Spleen (tissue), 11 donors: ENCODE measurements at regions not wholly inside any gene's neighbourhood (a gene's known extent, or its start where the extent isn't known, plus 50 kb on each side); places are given as distances from the start of the nearest gene placed in this dataset.

Experiments used
- DNase-seq: peaks from one replicate; pipeline ENCODE4 v3.0.0-alpha.2; 2020
- H3K27ac ChIP-seq, 8 donors: fragments of 200-600 bp; sonication (generic) in 7 of 8; 1 replicate in 4 of 8; 2 replicates in 4 of 8; pipeline versions ENCODE4 v1.5.0 to v1.8.0; 2016 to 2021; ENCODE audit warnings: inconsistent platforms in 4 of 8, mild to moderate bottlenecking in 4 of 8, moderate library complexity in 1 of 8
- H3K27me3 ChIP-seq, 7 donors: fragments of 200-600 bp; sonication (generic) in 6 of 7; replicated peaks in 1 of 7; 1 replicate in 4 of 7; 2 replicates in 3 of 7; pipeline versions ENCODE4 v1.5.0 to v1.8.0; 2016 to 2021; ENCODE audit warnings: inconsistent platforms in 3 of 7, mild to moderate bottlenecking in 1 of 7
- H3K36me3 ChIP-seq, 6 donors: fragments of 200-600 bp; sonication (generic) in 5 of 6; 1 replicate in 4 of 6; 2 replicates in 2 of 6; pipeline versions ENCODE4 v1.5.0 to v1.8.0; 2016 to 2021; ENCODE audit warnings: inconsistent platforms in 2 of 6
- H3K4me1 ChIP-seq, 6 donors: fragments of 200-600 bp; sonication (generic) in 5 of 6; 1 replicate in 3 of 6; 2 replicates in 3 of 6; pipeline versions ENCODE4 v1.5.0 to v1.8.0; 2016 to 2021; ENCODE audit warnings: inconsistent platforms in 3 of 6
- H3K4me3 ChIP-seq, 8 donors: fragments of 200-600 bp; sonication (generic) in 7 of 8; 1 replicate in 4 of 8; 2 replicates in 4 of 8; pipeline versions ENCODE4 v1.5.0 to v1.8.0; 2016 to 2021; ENCODE audit warnings: inconsistent platforms in 4 of 8, mild to moderate bottlenecking in 4 of 8, moderate library complexity in 2 of 8
- H3K9me3 ChIP-seq, 8 donors: fragments of 200-600 bp; sonication (generic) in 7 of 8; 1 replicate in 4 of 8; 2 replicates in 4 of 8; pipeline versions ENCODE4 v1.5.0 to v1.8.0; 2016 to 2021; ENCODE audit warnings: inconsistent platforms in 4 of 8
- POLR2A ChIP-seq, 3 donors: fragments of 450-650 bp; IDR thresholded peaks; one replicate each; pipeline ENCODE4 v1.5.1; 2017; ENCODE audit warnings: antibody characterized with exemption in 3 of 3, mild to moderate bottlenecking in 1 of 3
- POLR2AphosphoS5 ChIP-seq, 3 donors: sonication (generic); formaldehyde crosslinking; IDR thresholded peaks; one replicate each; pipeline ENCODE4 v1.5.1; 2017; ENCODE audit warnings: antibody characterized with exemption in 3 of 3
- WGBS, 5 donors: extraction: QIAGEN DNeasy Blood & Tissue Kit in 3 of 5; methylation state at CpG; one replicate each; pipeline versions ENCODE4 v1.1.5 to v1.1.7; 2013 to 2018; 5-methylcytosine and 5-hydroxymethylcytosine counted together
- intact Hi-C: fragments of 100-400 bp; cut with DNase I; formaldehyde crosslinking; loops from one replicate; pipeline ENCODE4 v1.15.0; 2023; ENCODE audit warnings: low total_unique reads
- TF ChIP-seq, protein P1 (sequence below), 11 experiments: fragments of 200-600 bp in 7 of 11; fragments of 450-650 bp in 4 of 11; sonication (generic) in 4 of 11; IDR thresholded peaks in 8 of 11; conservative IDR thresholded peaks in 3 of 11; 1 replicate in 7 of 11; 2 replicates in 4 of 11; pipeline versions ENCODE4 v1.4.0 to v1.8.0; 2016 to 2021; ENCODE audit warnings: antibody characterized with exemption in 11 of 11, inconsistent platforms in 4 of 11, mild to moderate bottlenecking in 1 of 11
- donor health status: healthy with polysubstance abuse.
- donor health status: DM: no; HTN: no; CAD: no; lungs with moderate emphysema.
- donor health status: DM: no; HTN: no; CAD: no.
- donor health status: Bipolar disorder and iron deficiency.
- donor health status: healthy.
- donor health status: DM: no; HTN: no; CAD: no.
- donor health status: DM: yes; HTN: yes; CAD: no.

- DNase-seq = no peak
- TF ChIP-seq, protein P1, sequence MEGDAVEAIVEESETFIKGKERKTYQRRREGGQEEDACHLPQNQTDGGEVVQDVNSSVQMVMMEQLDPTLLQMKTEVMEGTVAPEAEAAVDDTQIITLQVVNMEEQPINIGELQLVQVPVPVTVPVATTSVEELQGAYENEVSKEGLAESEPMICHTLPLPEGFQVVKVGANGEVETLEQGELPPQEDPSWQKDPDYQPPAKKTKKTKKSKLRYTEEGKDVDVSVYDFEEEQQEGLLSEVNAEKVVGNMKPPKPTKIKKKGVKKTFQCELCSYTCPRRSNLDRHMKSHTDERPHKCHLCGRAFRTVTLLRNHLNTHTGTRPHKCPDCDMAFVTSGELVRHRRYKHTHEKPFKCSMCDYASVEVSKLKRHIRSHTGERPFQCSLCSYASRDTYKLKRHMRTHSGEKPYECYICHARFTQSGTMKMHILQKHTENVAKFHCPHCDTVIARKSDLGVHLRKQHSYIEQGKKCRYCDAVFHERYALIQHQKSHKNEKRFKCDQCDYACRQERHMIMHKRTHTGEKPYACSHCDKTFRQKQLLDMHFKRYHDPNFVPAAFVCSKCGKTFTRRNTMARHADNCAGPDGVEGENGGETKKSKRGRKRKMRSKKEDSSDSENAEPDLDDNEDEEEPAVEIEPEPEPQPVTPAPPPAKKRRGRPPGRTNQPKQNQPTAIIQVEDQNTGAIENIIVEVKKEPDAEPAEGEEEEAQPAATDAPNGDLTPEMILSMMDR (IDR thresholded peaks at IDR 0.05 in 8 of 11, conservative IDR thresholded peaks at IDR 0.05 in 3 of 11) = no peak
- TF ChIP-seq POLR2A (IDR thresholded peaks at IDR 0.05) = no peak
- no peak for TF ChIP-seq POLR2AphosphoS5 (IDR thresholded peaks at IDR 0.05)
- H3K4me3 ChIP-seq = no peak overlapping the region
- intact Hi-C loops = no loop called here
- H3K9me3 ChIP-seq = no peaks in the 10 kb centered on the region
- 72 to 86% (median 76%) methylated on average over 6 of the region's 6 CpGs for WGBS, 5 donors
- H3K27me3 ChIP-seq = no peaks in the 10 kb centered on the region
- peak overlapping the region in 1 of 8 donors; percentile 6 for H3K27ac ChIP-seq
- no peaks in the 10 kb centered on the region for H3K36me3 ChIP-seq
- no peaks in the 10 kb centered on the region for H3K4me1 ChIP-seq
Observed at GRCh38 chr2:66724241-66724640, 289.3 kb downstream of the MEIS1 start.

GRCh38 chr2:66729416-66730330, 294.7 kb downstream of the MEIS1 start:
- no peaks in the 10 kb centered on the region for H3K9me3 ChIP-seq
- TF ChIP-seq, protein P1 (IDR thresholded peaks at IDR 0.05 in 8 of 11, conservative IDR thresholded peaks at IDR 0.05 in 3 of 11) = no peak
- TF ChIP-seq POLR2AphosphoS5 (IDR thresholded peaks at IDR 0.05) = no peak
- H3K4me3 ChIP-seq = no peak overlapping the region
- 71 to 83% (median 79%) methylated on average over 6 of the region's 6 CpGs for WGBS, 5 donors
- intact Hi-C loops = no loop called here
- DNase-seq = no peak
- no peak overlapping the region for H3K27ac ChIP-seq
- no peaks in the 10 kb centered on the region for H3K4me1 ChIP-seq
- H3K27me3 ChIP-seq = no peaks in the 10 kb centered on the region
- H3K36me3 ChIP-seq = no peaks in the 10 kb centered on the region

DNA sequence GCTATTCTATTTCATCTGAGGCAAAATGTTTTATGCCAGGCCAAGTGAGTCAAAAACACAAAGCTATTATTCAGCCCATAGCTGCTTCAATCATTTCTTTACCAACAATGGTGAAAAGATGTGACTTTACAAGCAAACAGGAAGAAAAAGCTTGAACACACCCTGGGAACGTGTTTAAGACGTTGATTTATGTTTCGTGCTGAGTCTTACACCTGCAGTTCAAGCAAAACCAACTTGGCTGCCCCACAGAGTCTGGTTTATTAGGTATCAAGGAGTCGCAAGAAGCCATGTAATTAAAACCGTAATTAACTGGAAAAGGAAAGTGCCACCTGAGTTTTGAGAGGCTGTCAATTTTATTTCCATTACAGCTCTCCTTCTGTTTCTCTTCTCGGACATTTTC, 295.5 kb downstream of the MEIS1 start:
- no peaks in the 10 kb centered on the region for H3K36me3 ChIP-seq
- no peak overlapping the region for H3K4me3 ChIP-seq
- TF ChIP-seq, protein P1 (IDR thresholded peaks at IDR 0.05 in 8 of 11, conservative IDR thresholded peaks at IDR 0.05 in 3 of 11) = no peak
- TF ChIP-seq POLR2AphosphoS5 (IDR thresholded peaks at IDR 0.05) = no peak
- TF ChIP-seq POLR2A (IDR thresholded peaks at IDR 0.05) = no peak
- DNase-seq = no peak
- 72 to 90% (median 87%) methylated on average over 6 of the region's 6 CpGs for WGBS, 5 donors
- H3K4me1 ChIP-seq = no peaks in the 10 kb centered on the region
- H3K9me3 ChIP-seq = no peaks in the 10 kb centered on the region
- H3K27ac ChIP-seq = no peak overlapping the region
- intact Hi-C loops = no loop called here
- H3K27me3 ChIP-seq = no peaks in the 10 kb centered on the region

- no peaks in the 10 kb centered on the region for H3K4me1 ChIP-seq
- H3K27ac ChIP-seq = no peak overlapping the region
- H3K9me3 ChIP-seq = peaks cover 0 to 4% (median 0%) of the 10 kb centered on the region in 8 donors
- intact Hi-C loops = no loop called here
- no peaks in the 10 kb centered on the region for H3K27me3 ChIP-seq
- H3K4me3 ChIP-seq = no peak overlapping the region
- no peak for DNase-seq
- H3K36me3 ChIP-seq = no peaks in the 10 kb centered on the region
- no peak for TF ChIP-seq POLR2A (IDR thresholded peaks at IDR 0.05)
- TF ChIP-seq, protein P1 (IDR thresholded peaks at IDR 0.05 in 8 of 11, conservative IDR thresholded peaks at IDR 0.05 in 3 of 11) = no peak
- TF ChIP-seq POLR2AphosphoS5 (IDR thresholded peaks at IDR 0.05) = no peak
- 80 to 89% (median 84%) methylated on average over 8 of the region's 8 CpGs for WGBS, 5 donors
Observed at GRCh38 chr2:66733364-66733999, 298.6 kb downstream of the MEIS1 start.
